Neural cell (in vitro differentiated cells): ENCODE measurements at regions not wholly inside any gene's neighbourhood (a gene's known extent, or its start where the extent isn't known, plus 50 kb on each side); places are given as distances from the start of the nearest gene placed in this dataset.

ENCODE experiments used
- H2AFZ ChIP-seq: fragments of 200-600, 300-800 bp; sonication (generic), shearing (Covaris generic); 2 replicates; pipeline ENCODE4 v1.6.0; 2014; ENCODE audit warnings: low read depth, mild to moderate bottlenecking, antibody characterized with exemption, low read length, moderate library complexity
- H3F3A ChIP-seq: fragments of 200-600 bp; shearing (Covaris generic); 2 replicates; pipeline ENCODE4 v1.6.1; 2016; ENCODE audit warnings: mild to moderate bottlenecking, moderate library complexity, mixed read lengths, antibody characterized with exemption, low read length; ENCODE audit not compliant: insufficient read depth, poor library complexity, severe bottlenecking
- H3K27ac ChIP-seq: fragments of 200-600, 300-800 bp; sonication (generic), shearing (Covaris generic); 2 replicates; pipeline ENCODE4 v1.5.1; 2014; ENCODE audit warnings: mild to moderate bottlenecking, low read length, moderate library complexity
- H3K27me3 ChIP-seq: fragments of 300-800, 200-600 bp; sonication (generic), shearing (Covaris generic); 2 replicates; pipeline ENCODE4 v1.6.0; 2014; ENCODE audit warnings: mild to moderate bottlenecking, low read depth, low read length, moderate library complexity; ENCODE audit not compliant: insufficient read depth
- H3K36me3 ChIP-seq: fragments of 300-800, 200-600 bp; sonication (generic), shearing (Covaris generic); 2 replicates; pipeline ENCODE4 v1.5.1; 2014; ENCODE audit warnings: mild to moderate bottlenecking, antibody characterized with exemption, low read length, moderate library complexity; ENCODE audit not compliant: insufficient read depth
- H3K4me2 ChIP-seq: fragments of 300-800, 200-600 bp; sonication (generic), shearing (Covaris generic); 2 replicates; pipeline ENCODE4 v1.6.0; 2014; ENCODE audit warnings: mild to moderate bottlenecking, low read length
- H3K4me3 ChIP-seq: fragments of 300-800, 200-600 bp; sonication (generic), shearing (Covaris generic); 2 replicates; pipeline ENCODE4 v1.5.1; 2014; ENCODE audit warnings: mild to moderate bottlenecking, low read length, moderate library complexity
- H3K79me2 ChIP-seq: fragments of 200-600 bp; shearing (Covaris generic); replicated peaks from 2 replicates; pipeline ENCODE4 v1.6.0; 2014; ENCODE audit warnings: mild to moderate bottlenecking, low read length, moderate library complexity; ENCODE audit not compliant: insufficient read depth
- H3K9ac ChIP-seq: fragments of 300-800, 200-600 bp; sonication (generic), shearing (Covaris generic); 2 replicates; pipeline ENCODE4 v1.6.1; 2016; ENCODE audit warnings: mild to moderate bottlenecking, low read length, mixed read lengths
- H3K9me2 ChIP-seq: fragments of 200-600 bp; shearing (Covaris generic); 2 replicates; pipeline ENCODE4 v1.6.1; 2016; ENCODE audit warnings: mild to moderate bottlenecking, low read length, mixed read lengths; ENCODE audit not compliant: insufficient read depth
- H3K9me3 ChIP-seq: fragments of 200-600, 300-800 bp; sonication (generic), shearing (Covaris generic); 2 replicates; pipeline ENCODE4 v1.6.1; 2016; ENCODE audit warnings: mild to moderate bottlenecking, mixed run types, low read length, moderate library complexity, mixed read lengths
- H4K20me1 ChIP-seq: fragments of 200-600 bp; shearing (Covaris generic); 2 replicates; pipeline ENCODE4 v1.6.1; 2016; ENCODE audit warnings: mild to moderate bottlenecking, mixed run types; ENCODE audit not compliant: insufficient read depth
- CTCF ChIP-seq: fragments of 450-650 bp; IDR thresholded peaks from 2 replicates; pipeline ENCODE4 v1.5.1; 2014; ENCODE audit warnings: antibody characterized with exemption, mild to moderate bottlenecking, moderate library complexity; ENCODE audit not compliant: poor library complexity, severe bottlenecking
- EP300 ChIP-seq: fragments of 450-650 bp; conservative IDR thresholded peaks from 2 replicates; pipeline ENCODE4 v1.6.1; 2014; ENCODE audit warnings: antibody characterized with exemption, mild to moderate bottlenecking, moderate library complexity; ENCODE audit not compliant: poor library complexity, severe bottlenecking
- EZH2 ChIP-seq: fragments of 200-600, 300-800 bp; shearing (Covaris generic), sonication (generic); IDR thresholded peaks from 2 replicates; pipeline ENCODE4 v1.6.1; 2014; ENCODE audit warnings: antibody characterized with exemption, low read length, borderline replicate concordance, mild to moderate bottlenecking; ENCODE audit not compliant: insufficient read depth, poor library complexity, severe bottlenecking
- MXI1 ChIP-seq: fragments of 450-650 bp; conservative IDR thresholded peaks from 2 replicates; pipeline ENCODE4 v1.6.1; 2014; ENCODE audit warnings: antibody characterized with exemption, mild to moderate bottlenecking; ENCODE audit not compliant: poor library complexity, severe bottlenecking
- POLR2AphosphoS5 ChIP-seq: IDR thresholded peaks from 2 replicates; pipeline ENCODE4 v1.6.1; 2012
- RAD21 ChIP-seq: fragments of 450-650 bp; conservative IDR thresholded peaks from 2 replicates; pipeline ENCODE4 v1.6.1; 2014; ENCODE audit warnings: antibody characterized with exemption, mild to moderate bottlenecking, moderate library complexity
- REST ChIP-seq: IDR thresholded peaks from 2 replicates; pipeline ENCODE4 v1.6.1; 2012; ENCODE audit warnings: borderline replicate concordance
- SMC3 ChIP-seq: fragments of 450-650 bp; conservative IDR thresholded peaks from 2 replicates; pipeline ENCODE4 v1.6.1; 2014; ENCODE audit warnings: antibody characterized with exemption, mild to moderate bottlenecking, moderate library complexity; ENCODE audit not compliant: poor library complexity
- TAF1 ChIP-seq: IDR thresholded peaks from 2 replicates; pipeline ENCODE4 v1.6.1; 2012; ENCODE audit warnings: low read depth

- no peak overlapping the region for H3K4me3 ChIP-seq
- no peak overlapping the region for H3K4me2 ChIP-seq
- TF ChIP-seq TAF1 (no peak), EZH2 (no peak), RAD21 (no peak), MXI1 (no peak), SMC3 (no peak), EP300 (no peak), REST (no peak), CTCF (no peak), POLR2AphosphoS5 (no peak)
- no peaks in the 10 kb centered on the region for H3K9me2 ChIP-seq
- H3K27me3 ChIP-seq: no peaks in the 10 kb centered on the region
- no peak overlapping the region for H3K9ac ChIP-seq
- H3F3A ChIP-seq: no peaks in the 10 kb centered on the region
- H3K79me2 ChIP-seq: no peaks in the 10 kb centered on the region
- H3K36me3 ChIP-seq: no peaks in the 10 kb centered on the region
- H3K27ac ChIP-seq: no peak overlapping the region
- no peaks in the 10 kb centered on the region for H4K20me1 ChIP-seq
- H3K9me3 ChIP-seq: no peaks in the 10 kb centered on the region
- H2AFZ ChIP-seq: no peak overlapping the region
Observed at GRCh38 chr1:22287273-22287672, 144.4 kb upstream of the WNT4 start.

GRCh38 chr1:22287946-22288520 is 145.1 kb upstream of the WNT4 start:
- Histone ChIP-seq H3K4me3 (no peak overlapping the region), H3K4me2 (no peak overlapping the region), H3F3A (no peaks in the 10 kb centered on the region), H3K27me3 (no peaks in the 10 kb centered on the region), H3K27ac (no peak overlapping the region), H3K36me3 (no peaks in the 10 kb centered on the region), H4K20me1 (no peaks in the 10 kb centered on the region), H3K9me2 (no peaks in the 10 kb centered on the region), H2AFZ (no peak overlapping the region), H3K79me2 (no peaks in the 10 kb centered on the region), H3K9ac (no peak overlapping the region), H3K9me3 (no peaks in the 10 kb centered on the region)
- TF ChIP-seq MXI1 (no peak), POLR2AphosphoS5 (no peak)
